ENCODE measurements at regions not wholly inside any gene's neighbourhood (a gene's known extent, or its start where the extent isn't known, plus 50 kb on each side); places are given as distances from the start of the nearest gene placed in this dataset.

DNA sequence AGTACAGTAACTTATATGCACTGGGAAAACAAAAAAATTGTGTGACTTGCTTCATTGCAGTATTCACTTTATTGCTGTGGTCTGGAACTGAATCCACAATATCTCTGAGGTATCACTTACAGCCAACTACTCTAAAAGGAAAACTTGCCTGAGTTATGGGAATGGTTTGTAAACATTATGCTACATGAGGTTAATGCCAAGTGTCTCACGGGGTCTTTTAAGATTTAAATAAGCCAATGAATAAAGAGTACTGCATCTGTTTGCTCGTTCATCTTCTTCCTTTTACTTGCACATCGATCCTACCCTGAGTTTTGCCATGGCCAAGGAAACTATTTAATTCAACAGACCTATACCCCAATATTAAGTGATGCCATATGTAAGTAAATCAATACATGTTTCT, 72.0 kb upstream of the API5 start:
- TF ChIP-seq, protein P1, sequence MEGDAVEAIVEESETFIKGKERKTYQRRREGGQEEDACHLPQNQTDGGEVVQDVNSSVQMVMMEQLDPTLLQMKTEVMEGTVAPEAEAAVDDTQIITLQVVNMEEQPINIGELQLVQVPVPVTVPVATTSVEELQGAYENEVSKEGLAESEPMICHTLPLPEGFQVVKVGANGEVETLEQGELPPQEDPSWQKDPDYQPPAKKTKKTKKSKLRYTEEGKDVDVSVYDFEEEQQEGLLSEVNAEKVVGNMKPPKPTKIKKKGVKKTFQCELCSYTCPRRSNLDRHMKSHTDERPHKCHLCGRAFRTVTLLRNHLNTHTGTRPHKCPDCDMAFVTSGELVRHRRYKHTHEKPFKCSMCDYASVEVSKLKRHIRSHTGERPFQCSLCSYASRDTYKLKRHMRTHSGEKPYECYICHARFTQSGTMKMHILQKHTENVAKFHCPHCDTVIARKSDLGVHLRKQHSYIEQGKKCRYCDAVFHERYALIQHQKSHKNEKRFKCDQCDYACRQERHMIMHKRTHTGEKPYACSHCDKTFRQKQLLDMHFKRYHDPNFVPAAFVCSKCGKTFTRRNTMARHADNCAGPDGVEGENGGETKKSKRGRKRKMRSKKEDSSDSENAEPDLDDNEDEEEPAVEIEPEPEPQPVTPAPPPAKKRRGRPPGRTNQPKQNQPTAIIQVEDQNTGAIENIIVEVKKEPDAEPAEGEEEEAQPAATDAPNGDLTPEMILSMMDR (IDR thresholded peaks at IDR 0.05): no peak
- TF ChIP-seq POLR2A (IDR thresholded peaks at IDR 0.05) (no peak), EP300 (IDR thresholded peaks at IDR 0.05; ENCODE audit: low read depth) (no peak)

All from transverse colon (tissue), 3 donors.